ENCODE measurements at regions not wholly inside any gene's neighbourhood (a gene's known extent, or its start where the extent isn't known, plus 50 kb on each side); places are given as distances from the start of the nearest gene placed in this dataset.

DNA sequence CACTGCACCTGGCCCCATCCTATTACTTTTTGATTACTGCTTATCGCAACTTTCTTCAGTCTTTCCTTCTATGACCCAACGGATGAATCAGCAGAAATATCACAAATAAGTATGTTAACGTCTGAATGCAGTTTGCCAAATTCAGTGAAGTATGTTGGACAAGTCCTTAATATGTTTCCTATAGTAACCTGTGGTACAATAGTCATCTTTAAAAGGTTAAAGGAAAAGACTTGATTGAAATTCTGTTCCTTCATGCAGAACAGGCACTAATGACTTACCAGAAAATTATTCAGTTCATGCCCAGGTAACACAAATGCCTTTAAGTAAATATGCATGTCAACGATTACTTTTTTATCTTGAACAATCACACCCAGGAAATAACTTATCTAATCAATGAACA lies 242.6 kb downstream of the KCTD12 start:
- TF ChIP-seq, protein P1, sequence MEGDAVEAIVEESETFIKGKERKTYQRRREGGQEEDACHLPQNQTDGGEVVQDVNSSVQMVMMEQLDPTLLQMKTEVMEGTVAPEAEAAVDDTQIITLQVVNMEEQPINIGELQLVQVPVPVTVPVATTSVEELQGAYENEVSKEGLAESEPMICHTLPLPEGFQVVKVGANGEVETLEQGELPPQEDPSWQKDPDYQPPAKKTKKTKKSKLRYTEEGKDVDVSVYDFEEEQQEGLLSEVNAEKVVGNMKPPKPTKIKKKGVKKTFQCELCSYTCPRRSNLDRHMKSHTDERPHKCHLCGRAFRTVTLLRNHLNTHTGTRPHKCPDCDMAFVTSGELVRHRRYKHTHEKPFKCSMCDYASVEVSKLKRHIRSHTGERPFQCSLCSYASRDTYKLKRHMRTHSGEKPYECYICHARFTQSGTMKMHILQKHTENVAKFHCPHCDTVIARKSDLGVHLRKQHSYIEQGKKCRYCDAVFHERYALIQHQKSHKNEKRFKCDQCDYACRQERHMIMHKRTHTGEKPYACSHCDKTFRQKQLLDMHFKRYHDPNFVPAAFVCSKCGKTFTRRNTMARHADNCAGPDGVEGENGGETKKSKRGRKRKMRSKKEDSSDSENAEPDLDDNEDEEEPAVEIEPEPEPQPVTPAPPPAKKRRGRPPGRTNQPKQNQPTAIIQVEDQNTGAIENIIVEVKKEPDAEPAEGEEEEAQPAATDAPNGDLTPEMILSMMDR (conservative IDR thresholded peaks at IDR 0.05; ENCODE audit: low read depth, low read length): no peak
- no peak for TF ChIP-seq EZH2 (IDR thresholded peaks at IDR 0.05; ENCODE audit: borderline replicate concordance, low read depth, low read length, poor library complexity, severe bottlenecking)

All from A673 (cell line).